Heart left ventricle (tissue), 13 donors: ENCODE measurements at regions not wholly inside any gene's neighbourhood (a gene's known extent, or its start where the extent isn't known, plus 50 kb on each side); places are given as distances from the start of the nearest gene placed in this dataset.

Source experiments
- CTCF ChIP-seq, 12 donors: fragments of 200-600 bp; sonication (generic) in 4 of 12; IDR thresholded peaks; one replicate each; pipeline versions ENCODE4 v1.5.0 to v1.8.0; 2018 to 2022; ENCODE audit warnings: antibody characterized with exemption in 12 of 12, mild to moderate bottlenecking in 5 of 12
- POLR2A ChIP-seq, 2 donors: fragments of 450-650 bp; IDR thresholded peaks; one replicate each; pipeline ENCODE4 v1.6.1; 2017; ENCODE audit warnings: antibody characterized with exemption in 2 of 2, mild to moderate bottlenecking in 2 of 2, moderate library complexity in 2 of 2
- donor health status: ischemic (EF 13 %, LVEDD 7.1; RV severe dilation, severe dysfunction).
- donor health status: DM: no; HTN: yes; CAD: no.
- donor health status: DM: no; HTN: no; CAD: no.
- donor health status: ischemic (EF 25% LVEDD 6.9; RV normal size, moderate dysfunction).
- donor health status: ischemic (EF 25% LVEDD 5.7; RV mildly dilated, moderate dysfunction).
- donor health status: ischemic (EF 35%, LVEDD 5.7; RV mildly dilated, moderate dysfunction).
- donor health status: nonischemic (EF 11% LVEDD 7.7; RV severe dilation, severe dysfunction).
- donor health status: DM: yes; HTN: yes; CAD: no.
- donor health status: PGD.
- donor health status: ischemic (EF 29% LVEDD 5.4; RV normal size, mild dysfunction).
- donor health status: nonischemic (EF 23%, LVEDD 6.1; RV moderate dilation, normal function).

GRCh38 chr1:234745844-234746797, 136.1 kb upstream of the IRF2BP2 start:
- TF ChIP-seq POLR2A (IDR thresholded peaks at IDR 0.05) (no peak), CTCF (IDR thresholded peaks at IDR 0.05) (no peak)
